Common myeloid progenitor, CD34-positive (primary cell): ENCODE measurements at regions not wholly inside any gene's neighbourhood (a gene's known extent, or its start where the extent isn't known, plus 50 kb on each side); places are given as distances from the start of the nearest gene placed in this dataset.
A peak's percentile ranks its signal among the peaks of the same experiment; 100 is the strongest.

Experiments
- CTCF ChIA-PET: fragments of 350-600 bp; sonication (Branson Sonifier 250); formaldehyde crosslinking; loops from one replicate; lab custom pipeline; 2021; ENCODE audit warnings: antibody characterized with exemption; lab: Charles Lee
- POLR2A ChIA-PET: fragments of 350-600 bp; sonication (Branson Sonifier 250); formaldehyde crosslinking; loops from one replicate; lab custom pipeline; 2021; ENCODE audit warnings: antibody characterized with exemption; lab: Charles Lee
- DNase-seq, 3 donors: peaks; one replicate each; pipeline versions ENCODE4 v3.0.0 to v3.0.0-alpha.2; 2013
- H3K27ac ChIP-seq, 2 experiments: 1 replicate in 1 of 2; 2 replicates in 1 of 2; pipeline ENCODE4 v1.7.0; 2013; ENCODE audit warnings: inconsistent platforms in 2 of 2, low read length in 2 of 2, mild to moderate bottlenecking in 2 of 2, low read depth in 1 of 2, moderate library complexity in 1 of 2; ENCODE audit not compliant: severe bottlenecking in 2 of 2, insufficient read depth in 1 of 2, poor library complexity in 1 of 2
- H3K27me3 ChIP-seq, 5 experiments: replicated peaks in 2 of 5; 1 replicate in 3 of 5; 2 replicates in 2 of 5; pipeline versions ENCODE4 v1.6.1 to v1.7.0; 2013; ENCODE audit warnings: low read length in 4 of 5, mild to moderate bottlenecking in 2 of 5, moderate library complexity in 2 of 5, inconsistent platforms in 1 of 5; ENCODE audit not compliant: insufficient read depth in 5 of 5, control insufficient read depth in 4 of 5
- H3K36me3 ChIP-seq, 4 experiments: 1 replicate in 2 of 4; 2 replicates in 2 of 4; pipeline versions ENCODE4 v1.6.1 to v1.7.0; 2013; ENCODE audit warnings: low read length in 3 of 4, control low read depth in 1 of 4, mild to moderate bottlenecking in 1 of 4; ENCODE audit not compliant: control insufficient read depth in 4 of 4, insufficient read depth in 4 of 4
- H3K4me1 ChIP-seq, 4 experiments: 1 replicate in 3 of 4; 2 replicates in 1 of 4; pipeline versions ENCODE4 v1.6.1 to v1.7.1; 2013; ENCODE audit warnings: low read length in 3 of 4, mild to moderate bottlenecking in 3 of 4, control low read depth in 1 of 4, inconsistent platforms in 1 of 4, moderate library complexity in 1 of 4; ENCODE audit not compliant: control insufficient read depth in 4 of 4, insufficient read depth in 4 of 4; ENCODE audit errors: control extremely low read depth in 1 of 4
- H3K4me3 ChIP-seq, 7 experiments: 1 replicate in 4 of 7; 2 replicates in 3 of 7; pipeline versions ENCODE4 v1.5.1 to v1.7.0; 2013; ENCODE audit warnings: mild to moderate bottlenecking in 7 of 7, low read length in 6 of 7, moderate library complexity in 6 of 7, inconsistent platforms in 2 of 7, low read depth in 2 of 7, control low read depth in 1 of 7; ENCODE audit not compliant: insufficient read depth in 4 of 7, control insufficient read depth in 1 of 7; ENCODE audit errors: extremely low read depth in 1 of 7
- H3K9me3 ChIP-seq, 5 experiments: 1 replicate in 4 of 5; 2 replicates in 1 of 5; pipeline versions ENCODE4 v1.6.1 to v1.7.1; 2013; ENCODE audit warnings: low read length in 4 of 5, mild to moderate bottlenecking in 2 of 5, inconsistent platforms in 1 of 5, low read depth in 1 of 5, moderate library complexity in 1 of 5; ENCODE audit not compliant: control insufficient read depth in 4 of 5, insufficient read depth in 2 of 5; ENCODE audit errors: control extremely low read depth in 1 of 5
- WGBS: methylation state at CpG from one replicate; pipeline ENCODE4 v1.1.5; 2013; ENCODE audit not compliant: insufficient coverage; 5-methylcytosine and 5-hydroxymethylcytosine counted together

- Histone ChIP-seq H3K27me3 (no peaks in the 10 kb centered on the region), H3K4me1 (peaks cover 0 to 14% (median 6%) of the 10 kb centered on the region in 4 experiments), H3K27ac (no peak overlapping the region), H3K36me3 (no peaks in the 10 kb centered on the region), H3K4me3 (no peak overlapping the region), H3K9me3 (no peaks in the 10 kb centered on the region)
- ChIA-PET CTCF (no interaction called here), POLR2A (interaction anchor here (0.6 kb wide), 1 partner anchor 92 kb away, joined by 3 read pairs; no protein-coding TSS in a partner anchor)
- peak in 2 of 3 donors; percentile 44 to 56 for DNase-seq
- 0% methylated on average over 1 of the region's 2 CpGs for WGBS
These were observed 63.7 kb upstream of the DPT start for GRCh38 chr1:168792592-168793125.

GRCh38 chr1:168794057-168794456 lies 65.1 kb upstream of the DPT start:
- Histone ChIP-seq H3K36me3 (no peaks in the 10 kb centered on the region), H3K4me3 (no peak overlapping the region), H3K4me1 (peaks cover 0 to 14% (median 6%) of the 10 kb centered on the region in 4 experiments), H3K27me3 (no peaks in the 10 kb centered on the region), H3K9me3 (no peaks in the 10 kb centered on the region), H3K27ac (no peak overlapping the region)
- 96% methylated on average over 5 of the region's 6 CpGs for WGBS
- POLR2A ChIA-PET: no interaction called here
- no peak for DNase-seq
- CTCF ChIA-PET: no interaction called here

GRCh38 chr1:168795681-168796080 lies 66.7 kb upstream of the DPT start:
- ChIA-PET CTCF (no interaction called here), POLR2A (no interaction called here)
- Histone ChIP-seq H3K9me3 (no peaks in the 10 kb centered on the region), H3K4me3 (no peak overlapping the region), H3K27ac (no peak overlapping the region), H3K36me3 (no peaks in the 10 kb centered on the region), H3K4me1 (peaks cover 0 to 14% (median 6%) of the 10 kb centered on the region in 4 experiments), H3K27me3 (no peaks in the 10 kb centered on the region)
- no peak for DNase-seq
- WGBS: no CpG with 5 or more reads among the region's 3 CpGs

DNA sequence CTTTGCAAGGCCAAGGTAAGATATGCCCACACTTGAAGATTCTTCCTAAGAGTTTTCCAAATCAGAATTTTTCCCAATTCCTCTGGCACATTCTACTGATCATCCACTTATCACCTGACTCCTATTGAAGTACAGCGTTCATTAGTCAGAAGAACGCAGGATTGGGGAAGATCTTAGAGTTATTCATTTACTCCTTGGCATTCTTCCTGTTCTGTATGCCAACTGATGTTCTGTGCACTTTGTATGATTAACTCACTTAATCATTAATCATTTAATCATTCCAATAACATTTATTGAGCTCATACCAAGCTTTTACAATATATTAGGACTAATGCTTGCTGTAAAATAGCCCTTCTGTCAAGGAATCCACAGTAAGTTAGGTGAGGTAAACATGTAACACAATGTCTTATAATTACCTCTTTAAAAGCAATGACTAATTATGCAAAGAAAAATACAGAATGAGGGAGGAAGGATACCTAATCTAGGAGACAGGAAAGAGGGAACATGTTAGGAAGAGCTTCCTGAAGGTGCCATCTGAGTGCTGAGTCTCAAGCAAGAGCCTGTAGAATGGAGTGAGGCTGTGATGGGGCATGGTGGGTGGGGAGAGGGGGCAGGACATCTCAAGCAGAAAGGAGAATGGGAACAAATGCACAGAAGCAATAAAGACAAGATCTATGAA lies 71.1 kb upstream of the DPT start:
- Histone ChIP-seq H3K9me3 (no peaks in the 10 kb centered on the region), H3K27me3 (no peaks in the 10 kb centered on the region), H3K36me3 (no peaks in the 10 kb centered on the region), H3K4me1 (no peaks in the 10 kb centered on the region), H3K27ac (no peak overlapping the region), H3K4me3 (no peak overlapping the region)
- POLR2A ChIA-PET: no interaction called here
- DNase-seq: no peak
- CTCF ChIA-PET: no interaction called here
- WGBS: 100% methylated on average over 1 of the region's 2 CpGs

DNA sequence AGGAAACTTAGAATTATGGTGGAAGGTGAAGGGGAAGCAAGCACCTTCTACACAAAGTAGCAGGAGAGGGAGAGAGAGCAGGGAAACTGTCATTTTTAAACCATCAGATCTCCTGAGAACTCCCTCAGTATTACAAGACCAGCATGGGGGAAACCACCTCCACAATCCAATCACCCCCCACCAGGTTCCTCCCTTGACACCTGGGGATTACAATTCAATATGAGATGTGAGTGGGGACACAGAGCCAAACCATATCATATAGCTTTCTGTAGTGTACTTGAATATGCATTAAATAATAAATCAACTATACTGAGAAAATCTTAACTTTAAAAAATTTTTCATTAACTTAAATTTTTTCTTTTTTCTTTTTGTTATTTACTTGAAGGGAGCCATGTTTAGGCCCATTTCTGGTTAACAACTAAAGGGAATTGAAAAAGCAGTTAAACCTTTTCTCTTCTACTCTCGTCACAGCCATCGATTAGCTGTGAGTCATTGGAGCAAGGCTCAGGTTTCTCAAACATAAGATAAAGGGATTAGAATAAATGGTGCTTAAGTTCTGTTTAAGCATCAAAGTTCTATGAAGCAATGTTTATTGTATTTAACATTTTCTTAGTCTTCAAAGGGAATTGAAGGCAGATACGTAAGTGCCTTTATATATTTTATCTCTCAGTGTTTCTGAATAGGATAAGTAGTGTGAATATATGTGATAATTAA lies 72.2 kb upstream of the DPT start:
- no peaks in the 10 kb centered on the region for H3K4me1 ChIP-seq
- ChIA-PET CTCF (no interaction called here), POLR2A (no interaction called here)
- no peaks in the 10 kb centered on the region for H3K27me3 ChIP-seq
- no peaks in the 10 kb centered on the region for H3K9me3 ChIP-seq
- no peaks in the 10 kb centered on the region for H3K36me3 ChIP-seq
- H3K27ac ChIP-seq: no peak overlapping the region
- DNase-seq: no peak
- WGBS: 100% methylated on average over 1 of the region's 3 CpGs
- H3K4me3 ChIP-seq: no peak overlapping the region

DNA sequence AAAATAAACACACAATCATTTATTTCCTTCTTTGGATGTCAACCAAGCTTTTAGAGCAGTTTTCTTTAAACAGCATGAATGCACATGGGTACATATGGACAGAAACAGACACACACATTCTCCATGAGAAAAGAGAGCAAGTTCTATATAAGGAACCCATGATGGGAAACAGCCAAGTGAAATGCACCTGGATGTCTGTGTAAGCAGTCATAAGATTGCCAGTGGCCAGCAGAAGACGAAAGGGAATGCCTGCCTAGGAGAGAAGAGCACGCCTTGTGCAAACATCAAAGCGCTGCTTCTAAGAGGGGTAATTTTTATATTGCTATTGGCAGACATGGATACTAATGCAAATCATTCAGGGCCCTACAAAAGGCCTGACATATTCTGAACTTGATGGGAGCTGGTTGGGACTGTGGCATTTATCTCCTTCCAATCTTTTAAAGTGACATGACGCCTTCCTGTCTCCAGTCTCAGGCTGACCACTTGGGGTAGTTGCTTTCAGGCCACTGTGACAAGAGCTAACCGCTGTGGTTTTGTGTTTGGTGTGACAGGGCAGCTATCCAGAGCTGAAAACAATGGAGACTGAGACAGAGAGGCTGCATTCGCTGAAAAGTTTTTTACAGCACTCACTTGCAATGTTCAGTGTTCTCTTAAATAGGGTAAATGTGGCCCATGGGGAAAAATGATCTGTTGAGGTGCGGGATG lies 75.0 kb upstream of the DPT start:
- Histone ChIP-seq H3K9me3 (no peaks in the 10 kb centered on the region), H3K36me3 (no peaks in the 10 kb centered on the region), H3K4me1 (no peaks in the 10 kb centered on the region), H3K27ac (no peak overlapping the region), H3K4me3 (no peak overlapping the region), H3K27me3 (no peaks in the 10 kb centered on the region)
- POLR2A ChIA-PET: no interaction called here
- CTCF ChIA-PET: no interaction called here
- no peak for DNase-seq
- 89% methylated on average over 3 of the region's 7 CpGs for WGBS
